ENCODE measurements at regions not wholly inside any gene's neighbourhood (a gene's known extent, or its start where the extent isn't known, plus 50 kb on each side); places are given as distances from the start of the nearest gene placed in this dataset.

GRCh38 chrX:98637451-98637850 lies 1753.7 kb downstream of the RPA4 start:
- TF ChIP-seq POLR2AphosphoS5 (IDR thresholded peaks at IDR 0.05) (no peak), CTCF (IDR thresholded peaks at IDR 0.05) (no peak)

All from esophagus muscularis mucosa (tissue), 3 donors.